Upper lobe of right lung (tissue), 1 donor: ENCODE measurements at regions not wholly inside any gene's neighbourhood (a gene's known extent, or its start where the extent isn't known, plus 50 kb on each side); places are given as distances from the start of the nearest gene placed in this dataset.
A peak's percentile ranks its signal among the peaks of the same experiment; 100 is the strongest.

ENCODE experiments used
- ATAC-seq: fragments of 200-7000 bp; cut with Tn5 transposase; one replicate; pipeline ENCODE4 v1.9.1; 2020; ENCODE audit warnings: mild to moderate bottlenecking, moderate library complexity
- DNase-seq: peaks from one replicate; pipeline ENCODE4 v3.0.0-alpha.2; 2020
- H3K27ac ChIP-seq: fragments of 200-600 bp; one replicate; pipeline ENCODE4 v1.8.0; 2022
- H3K27me3 ChIP-seq: fragments of 200-600 bp; one replicate; pipeline ENCODE4 v1.8.0; 2022; ENCODE audit warnings: mild to moderate bottlenecking
- H3K36me3 ChIP-seq: fragments of 200-600 bp; one replicate; pipeline ENCODE4 v1.8.0; 2022
- H3K4me1 ChIP-seq: fragments of 200-600 bp; one replicate; pipeline ENCODE4 v1.8.0; 2022
- H3K4me3 ChIP-seq: fragments of 200-600 bp; one replicate; pipeline ENCODE4 v1.8.0; 2022; ENCODE audit warnings: mild to moderate bottlenecking
- H3K9me3 ChIP-seq: fragments of 200-600 bp; one replicate; pipeline ENCODE4 v1.8.0; 2022
- CTCF ChIP-seq: fragments of 200-600 bp; IDR thresholded peaks from one replicate; pipeline ENCODE4 v1.8.0; 2022; ENCODE audit warnings: antibody characterized with exemption
- intact Hi-C: fragments of 100-400 bp; cut with DNase I; formaldehyde crosslinking; loops from one replicate; pipeline ENCODE4 v1.11.0; 2022
- donor health status: DM: no; HTN: yes; CAD: no; lungs with severe emphysema.

DNA sequence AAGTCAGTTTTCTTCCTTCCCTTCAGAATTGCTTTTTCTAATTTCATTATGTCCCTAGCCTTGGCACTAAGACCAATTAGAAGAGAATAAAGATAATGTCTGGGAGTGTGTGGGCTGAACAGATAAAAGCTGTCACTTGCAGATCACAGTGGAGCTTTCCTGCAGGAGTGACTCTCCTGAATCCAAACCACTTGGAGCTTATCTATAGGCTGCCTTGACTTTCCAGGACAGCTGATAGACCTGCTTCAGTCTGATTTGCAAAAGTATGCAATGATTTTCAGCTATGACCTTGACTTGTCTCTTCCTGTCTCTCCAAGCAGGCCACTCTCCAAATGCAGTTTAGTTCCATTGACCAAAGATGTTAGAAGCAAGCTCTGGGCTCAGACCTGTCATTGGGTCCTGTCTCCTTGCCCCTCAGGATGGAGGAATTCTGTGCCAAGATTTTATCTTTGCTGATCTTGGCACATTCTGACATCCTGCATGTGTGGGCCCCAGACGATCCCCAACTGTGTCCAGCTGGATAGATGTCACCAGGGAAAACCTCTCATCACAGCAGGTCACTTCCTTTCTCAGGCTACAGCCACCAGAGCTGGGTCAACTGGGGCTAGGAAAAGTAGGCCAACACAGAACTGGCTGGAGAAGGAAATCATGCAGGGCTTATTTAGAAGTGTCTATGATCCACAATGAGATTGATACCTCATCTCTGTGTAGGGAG lies 120.9 kb upstream of the ZNF438 start:
- Histone ChIP-seq H3K4me3 (no peak overlapping the region), H3K4me1 (peaks cover 6% of the 10 kb centered on the region), H3K9me3 (no peaks in the 10 kb centered on the region), H3K36me3 (no peaks in the 10 kb centered on the region), H3K27ac (no peak overlapping the region), H3K27me3 (no peaks in the 10 kb centered on the region)
- TF ChIP-seq CTCF, result no peak
- intact Hi-C loops, result no loop called here
- ATAC-seq (no peak), DNase-seq (no peak)

DNA sequence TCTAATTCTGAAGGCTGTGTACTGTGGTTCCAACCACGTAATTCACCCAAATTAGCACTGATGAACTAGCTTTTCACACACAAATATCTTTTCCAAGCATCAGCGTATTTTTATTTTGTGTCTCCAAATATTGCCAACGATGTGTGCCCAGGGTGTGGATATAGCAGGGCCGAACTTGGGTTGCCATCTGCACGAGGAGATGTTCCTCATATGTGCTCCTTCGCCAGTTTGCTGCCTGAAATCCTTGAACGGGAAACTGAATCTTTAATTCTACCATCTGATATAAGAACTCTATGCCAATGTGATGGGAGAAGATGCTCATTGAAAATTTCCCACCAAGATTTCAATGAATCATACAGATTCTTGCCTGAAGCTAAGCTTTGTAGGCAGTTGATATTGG lies 121.5 kb upstream of the ZNF438 start:
- Histone ChIP-seq H3K27me3 (no peaks in the 10 kb centered on the region), H3K27ac (no peak overlapping the region)

DNA sequence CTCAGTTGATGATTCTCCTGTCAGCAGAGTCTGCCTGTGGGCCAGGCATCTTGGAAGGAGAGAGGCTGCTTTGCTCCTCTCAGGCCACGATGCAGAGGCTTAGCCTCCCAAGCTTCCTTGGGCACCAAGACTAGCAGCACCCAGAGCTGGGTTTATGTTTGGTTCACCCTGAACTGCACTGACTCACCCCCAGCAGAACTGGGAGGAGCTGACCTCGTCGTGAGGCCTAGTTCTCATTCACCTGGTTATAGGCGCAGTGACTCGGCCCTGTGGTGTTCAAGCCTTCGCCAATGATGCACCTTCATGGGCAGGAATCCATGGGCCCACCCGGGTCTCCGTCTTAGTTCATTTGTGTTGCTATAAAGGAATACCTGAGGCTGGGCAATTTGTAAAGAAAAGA lies 122.0 kb upstream of the ZNF438 start:
- Histone ChIP-seq H3K27me3 (no peaks in the 10 kb centered on the region), H3K36me3 (no peaks in the 10 kb centered on the region), H3K9me3 (no peaks in the 10 kb centered on the region), H3K4me1 (peaks cover 12% of the 10 kb centered on the region), H3K4me3 (no peak overlapping the region), H3K27ac (no peak overlapping the region)
- DNase-seq, result no peak
- TF ChIP-seq CTCF, result no peak
- no peak for ATAC-seq
- intact Hi-C loops, result no loop called here

More for the DNA sequence above, 121.5 kb upstream of the ZNF438 start:
- no peaks in the 10 kb centered on the region for H3K9me3 ChIP-seq
- no peaks in the 10 kb centered on the region for H3K36me3 ChIP-seq
- intact Hi-C loops, result no loop called here
- no peak for TF ChIP-seq CTCF
- DNase-seq (no peak), ATAC-seq (no peak)
- no peak overlapping the region for H3K4me3 ChIP-seq
- peaks cover 11% of the 10 kb centered on the region for H3K4me1 ChIP-seq

DNA sequence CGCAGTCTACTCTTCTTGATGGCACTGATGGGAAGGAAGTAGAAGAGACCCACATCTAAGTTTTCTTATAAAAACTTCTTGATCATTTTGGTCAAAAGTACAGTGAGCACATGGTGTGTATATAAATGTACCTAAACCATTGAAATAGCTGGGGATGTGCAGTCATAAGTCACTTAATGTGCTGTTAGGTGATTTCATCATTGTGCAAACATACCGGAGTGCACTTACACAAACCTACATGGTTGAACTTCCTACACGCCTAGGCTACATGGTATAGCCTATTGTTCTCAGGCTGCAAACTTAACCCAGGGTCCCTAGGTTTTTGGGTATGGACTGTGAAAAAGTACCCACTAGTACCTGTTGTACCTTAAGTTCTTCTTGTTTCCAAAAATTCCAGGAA lies 123.3 kb upstream of the ZNF438 start:
- TF ChIP-seq CTCF, result no peak
- no peaks in the 10 kb centered on the region for H3K9me3 ChIP-seq
- H3K36me3 ChIP-seq, result no peaks in the 10 kb centered on the region
- no peak for ATAC-seq
- DNase-seq, result no peak
- intact Hi-C loops, result no loop called here
- H3K4me1 ChIP-seq, result peaks cover 12% of the 10 kb centered on the region
- no peak overlapping the region for H3K4me3 ChIP-seq
- no peak overlapping the region for H3K27ac ChIP-seq
- H3K27me3 ChIP-seq, result no peaks in the 10 kb centered on the region

GRCh38 chr10:31157123-31158010 lies 125.7 kb upstream of the ZNF438 start:
- no peak for TF ChIP-seq CTCF
- Histone ChIP-seq H3K36me3 (no peaks in the 10 kb centered on the region), H3K4me1 (peaks cover 12% of the 10 kb centered on the region), H3K27me3 (no peaks in the 10 kb centered on the region), H3K9me3 (no peaks in the 10 kb centered on the region), H3K27ac (no peak overlapping the region), H3K4me3 (no peak overlapping the region)
- DNase-seq, result no peak
- intact Hi-C loops, result no loop called here
- peak; percentile 31 for ATAC-seq
